ENCODE measurements at regions not wholly inside any gene's neighbourhood (a gene's known extent, or its start where the extent isn't known, plus 50 kb on each side); places are given as distances from the start of the nearest gene placed in this dataset.

DNA sequence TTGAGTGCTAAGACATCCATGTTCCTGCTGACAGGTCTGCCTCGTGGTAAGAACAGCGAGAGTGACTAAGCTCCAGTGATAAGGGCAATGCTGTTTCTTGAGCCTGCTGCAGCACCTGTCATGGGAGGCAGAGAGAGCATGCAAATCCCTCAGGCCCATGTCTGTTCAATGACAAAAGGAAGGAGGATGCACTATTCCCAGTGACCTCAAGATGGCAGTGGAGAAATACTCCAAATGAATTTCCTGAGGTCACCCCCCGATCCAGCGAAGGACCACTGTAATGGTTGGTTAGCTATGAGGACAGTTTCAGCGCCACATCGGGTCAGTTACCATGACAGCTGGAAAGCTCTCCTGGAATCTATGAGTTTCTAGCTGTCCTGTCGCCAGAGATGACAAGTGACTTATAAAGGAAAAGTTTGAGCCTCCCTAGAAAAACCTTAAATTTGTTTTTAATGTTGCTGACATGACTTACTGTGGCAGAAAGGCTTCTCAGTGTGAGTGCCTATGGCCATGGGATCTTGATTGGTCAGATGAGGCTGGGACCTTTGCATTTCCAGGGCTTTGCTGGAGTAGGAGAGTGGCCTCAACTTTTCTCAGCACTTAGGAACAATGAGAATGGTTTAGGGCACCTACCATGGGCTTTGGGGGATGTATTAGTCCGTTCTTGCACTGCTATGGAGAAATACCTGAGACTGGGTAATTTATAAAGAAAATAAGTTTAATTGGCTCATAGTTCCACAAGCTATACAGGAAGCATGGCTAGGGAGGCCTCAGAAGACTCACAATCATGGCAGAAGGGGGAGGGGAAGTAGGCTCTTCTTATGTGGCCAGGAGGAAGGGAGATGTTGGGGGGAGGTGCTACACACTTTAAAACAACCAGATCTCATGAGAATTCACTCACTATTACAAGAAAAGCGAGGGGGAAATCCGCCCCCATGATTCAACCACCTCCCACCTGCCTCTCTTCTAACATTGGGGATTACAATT, 88.0 kb upstream of the TMEM260 start:
- Histone ChIP-seq H3K9ac (ENCODE audit: insufficient read depth in 1 of 2, low read length in 2 of 2) (no peak overlapping the region), H3K36me3 (ENCODE audit: control insufficient read depth in 4 of 4, insufficient read depth in 4 of 4, low read length in 4 of 4) (no peaks in the 10 kb centered on the region), H3K9me3 (ENCODE audit: control insufficient read depth in 4 of 4, insufficient read depth in 3 of 4, low read length in 3 of 4) (no peaks in the 10 kb centered on the region), H3K27me3 (ENCODE audit: control insufficient read depth in 3 of 3, insufficient read depth in 3 of 3, low read length in 2 of 3) (peaks cover 0 to 3% (median 2%) of the 10 kb centered on the region in 3 donors), H3K27ac (ENCODE audit: low read depth in 1 of 2, low read length in 1 of 2) (no peak overlapping the region), H3K4me1 (ENCODE audit: control insufficient read depth in 5 of 5, insufficient read depth in 5 of 5, low read length in 5 of 5) (peaks cover 0 to 5% (median 0%) of the 10 kb centered on the region in 5 donors), H3K4me3 (no peak overlapping the region)
- 34 to 35% methylated on average over 10 of the region's 10 CpGs for WGBS, 2 donors
- ATAC-seq (ENCODE audit: insufficient read depth, low FRiP score) (no peak), DNase-seq (peak; percentile 47 to 68 (median 64))
- TF ChIP-seq, protein P1, sequence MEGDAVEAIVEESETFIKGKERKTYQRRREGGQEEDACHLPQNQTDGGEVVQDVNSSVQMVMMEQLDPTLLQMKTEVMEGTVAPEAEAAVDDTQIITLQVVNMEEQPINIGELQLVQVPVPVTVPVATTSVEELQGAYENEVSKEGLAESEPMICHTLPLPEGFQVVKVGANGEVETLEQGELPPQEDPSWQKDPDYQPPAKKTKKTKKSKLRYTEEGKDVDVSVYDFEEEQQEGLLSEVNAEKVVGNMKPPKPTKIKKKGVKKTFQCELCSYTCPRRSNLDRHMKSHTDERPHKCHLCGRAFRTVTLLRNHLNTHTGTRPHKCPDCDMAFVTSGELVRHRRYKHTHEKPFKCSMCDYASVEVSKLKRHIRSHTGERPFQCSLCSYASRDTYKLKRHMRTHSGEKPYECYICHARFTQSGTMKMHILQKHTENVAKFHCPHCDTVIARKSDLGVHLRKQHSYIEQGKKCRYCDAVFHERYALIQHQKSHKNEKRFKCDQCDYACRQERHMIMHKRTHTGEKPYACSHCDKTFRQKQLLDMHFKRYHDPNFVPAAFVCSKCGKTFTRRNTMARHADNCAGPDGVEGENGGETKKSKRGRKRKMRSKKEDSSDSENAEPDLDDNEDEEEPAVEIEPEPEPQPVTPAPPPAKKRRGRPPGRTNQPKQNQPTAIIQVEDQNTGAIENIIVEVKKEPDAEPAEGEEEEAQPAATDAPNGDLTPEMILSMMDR (IDR thresholded peaks at IDR 0.05; ENCODE audit: control extremely low read depth, extremely low read depth) = no peak

DNA sequence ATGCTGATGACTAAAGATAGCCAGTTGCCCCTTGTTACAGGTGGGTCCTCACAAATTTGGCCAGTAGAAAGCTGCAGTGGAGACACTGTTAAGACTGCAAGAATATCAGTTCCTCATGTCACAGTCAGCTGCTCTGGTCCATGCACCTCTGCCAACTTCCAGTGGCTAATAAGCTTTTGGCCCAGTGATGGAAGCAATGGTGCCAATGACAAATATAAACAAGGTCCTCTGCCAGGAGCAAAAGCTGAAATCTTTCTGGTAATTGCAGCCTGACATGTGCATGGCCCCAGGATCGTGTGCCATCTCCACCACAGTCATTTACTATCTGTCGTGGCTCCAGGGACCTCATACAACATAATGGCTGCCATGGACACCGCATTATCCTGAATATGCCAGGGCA, 85.4 kb upstream of the TMEM260 start:
- no peak overlapping the region for H3K9ac ChIP-seq (ENCODE audit: insufficient read depth in 1 of 2, low read length in 2 of 2)
- no peaks in the 10 kb centered on the region for H3K9me3 ChIP-seq (ENCODE audit: control insufficient read depth in 4 of 4, insufficient read depth in 3 of 4, low read length in 3 of 4)
- H3K27me3 ChIP-seq (ENCODE audit: control insufficient read depth in 3 of 3, insufficient read depth in 3 of 3, low read length in 2 of 3) = peaks cover 0 to 3% (median 0%) of the 10 kb centered on the region in 3 donors
- DNase-seq (no peak), ATAC-seq (ENCODE audit: insufficient read depth, low FRiP score) (no peak)
- no peak overlapping the region for H3K4me3 ChIP-seq
- H3K4me1 ChIP-seq (ENCODE audit: control insufficient read depth in 5 of 5, insufficient read depth in 5 of 5, low read length in 5 of 5) = peaks cover 0 to 5% (median 0%) of the 10 kb centered on the region in 5 donors
- H3K36me3 ChIP-seq (ENCODE audit: control insufficient read depth in 4 of 4, insufficient read depth in 4 of 4, low read length in 4 of 4) = no peaks in the 10 kb centered on the region
- H3K27ac ChIP-seq (ENCODE audit: low read depth in 1 of 2, low read length in 1 of 2) = no peak overlapping the region
- TF ChIP-seq, protein P1 (IDR thresholded peaks at IDR 0.05; ENCODE audit: control extremely low read depth, extremely low read depth) = no peak
- 80 to 85% methylated on average over 3 of the region's 3 CpGs for WGBS, 2 donors

DNA sequence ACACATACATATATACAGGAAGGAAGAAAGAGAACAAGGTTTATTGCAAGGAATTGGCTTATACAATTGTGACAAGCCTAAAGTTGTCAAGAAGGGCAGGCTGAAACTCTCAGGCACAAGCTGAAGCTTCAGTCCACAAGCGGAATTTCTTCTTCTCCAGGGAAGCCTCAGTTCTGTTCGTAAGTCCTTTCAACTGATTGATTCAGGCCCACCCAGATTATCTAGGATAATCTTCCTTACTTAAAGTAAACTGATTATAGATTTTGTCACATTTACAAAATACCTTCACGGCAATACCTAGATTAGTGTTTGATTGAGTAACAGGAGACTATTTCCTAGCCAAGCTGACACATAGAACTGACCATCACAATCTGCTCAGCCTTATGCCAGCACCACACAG, 81.5 kb upstream of the TMEM260 start:
- Histone ChIP-seq H3K27ac (ENCODE audit: low read depth in 1 of 2, low read length in 1 of 2) (no peak overlapping the region), H3K4me3 (no peak overlapping the region), H3K9ac (ENCODE audit: insufficient read depth in 1 of 2, low read length in 2 of 2) (no peak overlapping the region), H3K36me3 (ENCODE audit: control insufficient read depth in 4 of 4, insufficient read depth in 4 of 4, low read length in 4 of 4) (no peaks in the 10 kb centered on the region), H3K9me3 (ENCODE audit: control insufficient read depth in 4 of 4, insufficient read depth in 3 of 4, low read length in 3 of 4) (no peaks in the 10 kb centered on the region), H3K4me1 (ENCODE audit: control insufficient read depth in 5 of 5, insufficient read depth in 5 of 5, low read length in 5 of 5) (no peaks in the 10 kb centered on the region), H3K27me3 (ENCODE audit: control insufficient read depth in 3 of 3, insufficient read depth in 3 of 3, low read length in 2 of 3) (peaks cover 0 to 3% (median 0%) of the 10 kb centered on the region in 3 donors)
- WGBS, 2 donors = 88 to 91% methylated on average over 3 of the region's 3 CpGs
- ATAC-seq (ENCODE audit: insufficient read depth, low FRiP score) (no peak), DNase-seq (no peak)
- TF ChIP-seq, protein P1 (IDR thresholded peaks at IDR 0.05; ENCODE audit: control extremely low read depth, extremely low read depth) = no peak
